C4-2B (cell line): ENCODE measurements at regions not wholly inside any gene's neighbourhood (a gene's known extent, or its start where the extent isn't known, plus 50 kb on each side); places are given as distances from the start of the nearest gene placed in this dataset.

ENCODE experiments used
- H3K27ac ChIP-seq: fragments of 450-650 bp; 2 replicates; pipeline ENCODE4 v1.5.1; 2017
- ZFX ChIP-seq: fragments of 450-650 bp; IDR thresholded peaks from 2 replicates; pipeline ENCODE4 v1.6.1; 2017
- TF ChIP-seq, protein P1 (sequence below): fragments of 450-650 bp; conservative IDR thresholded peaks from 2 replicates; pipeline ENCODE4 v1.5.1; 2017; ENCODE audit warnings: mild to moderate bottlenecking

- no peak for TF ChIP-seq ZFX
- TF ChIP-seq, protein P1, sequence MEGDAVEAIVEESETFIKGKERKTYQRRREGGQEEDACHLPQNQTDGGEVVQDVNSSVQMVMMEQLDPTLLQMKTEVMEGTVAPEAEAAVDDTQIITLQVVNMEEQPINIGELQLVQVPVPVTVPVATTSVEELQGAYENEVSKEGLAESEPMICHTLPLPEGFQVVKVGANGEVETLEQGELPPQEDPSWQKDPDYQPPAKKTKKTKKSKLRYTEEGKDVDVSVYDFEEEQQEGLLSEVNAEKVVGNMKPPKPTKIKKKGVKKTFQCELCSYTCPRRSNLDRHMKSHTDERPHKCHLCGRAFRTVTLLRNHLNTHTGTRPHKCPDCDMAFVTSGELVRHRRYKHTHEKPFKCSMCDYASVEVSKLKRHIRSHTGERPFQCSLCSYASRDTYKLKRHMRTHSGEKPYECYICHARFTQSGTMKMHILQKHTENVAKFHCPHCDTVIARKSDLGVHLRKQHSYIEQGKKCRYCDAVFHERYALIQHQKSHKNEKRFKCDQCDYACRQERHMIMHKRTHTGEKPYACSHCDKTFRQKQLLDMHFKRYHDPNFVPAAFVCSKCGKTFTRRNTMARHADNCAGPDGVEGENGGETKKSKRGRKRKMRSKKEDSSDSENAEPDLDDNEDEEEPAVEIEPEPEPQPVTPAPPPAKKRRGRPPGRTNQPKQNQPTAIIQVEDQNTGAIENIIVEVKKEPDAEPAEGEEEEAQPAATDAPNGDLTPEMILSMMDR = no peak
- H3K27ac ChIP-seq = no peak overlapping the region
Observed at GRCh38 chr15:95558131-95558530, 772.4 kb upstream of the NR2F2 start.

GRCh38 chr15:95558916-95559315 lies 771.6 kb upstream of the NR2F2 start:
- TF ChIP-seq, protein P1 = no peak
- no peak for TF ChIP-seq ZFX
- H3K27ac ChIP-seq = no peak overlapping the region

GRCh38 chr15:95559875-95560394 lies 770.6 kb upstream of the NR2F2 start:
- TF ChIP-seq, protein P1 = no peak
- no peak for TF ChIP-seq ZFX
- no peak overlapping the region for H3K27ac ChIP-seq

DNA sequence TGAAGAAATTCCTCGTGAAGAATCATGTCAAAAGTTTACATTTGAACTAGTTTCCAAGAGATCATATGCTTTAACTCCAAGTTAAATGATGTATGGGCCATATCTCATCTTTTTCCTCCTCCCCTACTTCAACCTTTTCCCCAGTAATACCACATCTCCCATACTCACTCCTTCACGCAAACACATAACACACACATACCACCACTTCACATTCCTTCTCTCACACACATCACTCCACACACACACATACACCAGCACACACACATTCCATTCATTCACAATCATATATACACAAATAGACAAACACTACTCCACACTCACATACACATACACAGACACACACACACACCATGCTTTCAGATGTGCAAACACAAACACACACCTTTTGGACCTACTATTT lies 769.0 kb upstream of the NR2F2 start:
- TF ChIP-seq, protein P1 = no peak
- TF ChIP-seq ZFX = no peak
- H3K27ac ChIP-seq = no peak overlapping the region

DNA sequence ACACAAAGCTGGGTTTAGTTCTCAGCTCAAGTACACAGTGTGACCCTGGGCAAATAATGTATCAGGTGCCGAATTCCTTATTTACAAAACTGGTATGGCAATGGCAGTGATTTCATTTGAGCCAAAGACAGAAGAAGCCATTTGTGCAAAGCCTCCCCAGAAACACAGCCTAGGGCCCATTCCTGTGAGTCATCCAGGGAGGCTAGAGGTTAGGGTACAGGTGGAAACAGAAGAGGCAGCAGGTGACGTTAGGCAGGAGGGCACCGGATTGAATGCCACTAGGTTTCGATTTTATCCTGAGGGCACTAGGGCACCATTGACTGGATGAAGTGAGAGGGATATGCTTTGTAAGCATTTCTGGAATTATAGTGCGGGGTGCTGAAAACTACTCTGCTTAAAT lies 766.9 kb upstream of the NR2F2 start:
- TF ChIP-seq ZFX = no peak
- TF ChIP-seq, protein P1 = no peak
- no peak overlapping the region for H3K27ac ChIP-seq

- H3K27ac ChIP-seq = no peak overlapping the region
- no peak for TF ChIP-seq ZFX
Observed at GRCh38 chr15:95565016-95565600, 765.4 kb upstream of the NR2F2 start.

DNA sequence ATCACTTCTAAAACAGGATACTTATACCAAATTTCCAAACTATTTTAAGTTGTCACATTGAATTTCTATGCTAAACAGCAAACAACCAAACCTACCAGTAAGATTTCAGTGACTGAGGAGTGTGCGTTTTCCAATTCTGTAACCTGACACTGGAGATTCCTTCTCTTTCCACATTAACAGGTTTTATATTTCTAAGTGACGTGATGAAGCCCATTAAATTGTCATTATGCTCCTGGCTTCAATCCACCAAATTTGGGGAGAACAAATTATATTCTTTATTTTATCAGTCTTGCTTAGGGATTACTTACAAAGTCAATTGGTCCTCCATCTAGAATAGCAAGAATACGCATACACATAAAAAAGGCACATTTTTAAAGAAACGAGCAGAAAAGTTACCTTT lies 764.8 kb upstream of the NR2F2 start:
- TF ChIP-seq, protein P1 = no peak
- TF ChIP-seq ZFX = no peak
- no peak overlapping the region for H3K27ac ChIP-seq

- H3K27ac ChIP-seq = no peak overlapping the region
Observed at GRCh38 chr15:95567686-95568085, 762.8 kb upstream of the NR2F2 start.

More at GRCh38 chr15:95567686-95568085, 762.8 kb upstream of the NR2F2 start:
- no peak for TF ChIP-seq ZFX
- TF ChIP-seq, protein P1 = no peak
